WTC11 (cell line): ENCODE measurements at regions not wholly inside any gene's neighbourhood (a gene's known extent, or its start where the extent isn't known, plus 50 kb on each side); places are given as distances from the start of the nearest gene placed in this dataset.

Experiments used
- ATAC-seq: fragments of 200-7000 bp; cut with Tn5 transposase; 2 replicates; pipeline ENCODE4 v1.10.0; 2021; ENCODE audit warnings: mild to moderate bottlenecking, moderate library complexity
- CTCF ChIA-PET: fragments of 300-600 bp; sonication (Branson Sonifier 250); formaldehyde crosslinking; loops from one replicate; lab custom pipeline; 2021; ENCODE audit warnings: antibody characterized with exemption; lab: Charles Lee
- POLR2A ChIA-PET: fragments of 350-600 bp; sonication (Branson Sonifier 250); formaldehyde crosslinking; loops from one replicate; lab custom pipeline; 2021; ENCODE audit warnings: antibody characterized with exemption; lab: Charles Lee
- DNase-seq: peaks from one replicate; pipeline ENCODE4 v3.0.0; 2021; ENCODE audit warnings: low spot score
- H3K27ac Mint-ChIP-seq: 2 replicates; pipeline ENCODE4 v1.8.0; 2021; ENCODE audit warnings: mixed read lengths
- H3K27me3 Mint-ChIP-seq: 2 replicates; pipeline ENCODE4 v1.8.0; 2021; ENCODE audit warnings: low read depth, mild to moderate bottlenecking, moderate library complexity, mixed read lengths
- H3K36me3 Mint-ChIP-seq: 2 replicates; pipeline ENCODE4 v1.8.0; 2021; ENCODE audit warnings: mixed read lengths
- H3K4me1 Mint-ChIP-seq: 2 replicates; pipeline ENCODE4 v1.8.0; 2022; ENCODE audit warnings: mixed read lengths
- H3K4me3 Mint-ChIP-seq: 2 replicates; pipeline ENCODE4 v1.8.0; 2021; ENCODE audit warnings: mild to moderate bottlenecking, moderate library complexity, mixed read lengths
- H3K9me3 Mint-ChIP-seq: 2 replicates; pipeline ENCODE4 v1.8.0; 2021; ENCODE audit warnings: mixed read lengths
- ATF1 ChIP-seq: sonication (generic); formaldehyde crosslinking; IDR thresholded peaks from 2 replicates; pipeline ENCODE4 v1.8.1; 2023; ENCODE audit warnings: mild to moderate bottlenecking, moderate library complexity, missing genetic modification reagents
- ATF6 ChIP-seq: sonication (generic); formaldehyde crosslinking; IDR thresholded peaks from 2 replicates; pipeline ENCODE4 v1.8.1; 2023; ENCODE audit warnings: mild to moderate bottlenecking, missing genetic modification reagents
- CREM ChIP-seq: sonication (generic); formaldehyde crosslinking; IDR thresholded peaks from 2 replicates; pipeline ENCODE4 v1.8.1; 2022; ENCODE audit warnings: mild to moderate bottlenecking, missing genetic modification reagents, moderate library complexity
- CTCF ChIP-seq: fragments of 200-600 bp; IDR thresholded peaks from 2 replicates; pipeline ENCODE4 v1.8.0; 2022; ENCODE audit warnings: antibody characterized with exemption
- EMX1 ChIP-seq: fragments of 250-450 bp; sonication (Bioruptor Pico); IDR thresholded peaks from 2 replicates; pipeline ENCODE4 v1.8.0; 2021; ENCODE audit warnings: mild to moderate bottlenecking
- ESRRA ChIP-seq: sonication (generic); formaldehyde crosslinking; IDR thresholded peaks from 2 replicates; pipeline ENCODE4 v1.8.1; 2022; ENCODE audit warnings: mild to moderate bottlenecking, missing genetic modification reagents, borderline replicate concordance
- FOXP1 ChIP-seq: sonication (generic); formaldehyde crosslinking; IDR thresholded peaks from 2 replicates; pipeline ENCODE4 v1.8.0; 2022; ENCODE audit warnings: missing genetic modification reagents, mild to moderate bottlenecking, moderate library complexity, borderline replicate concordance
- GABPB1 ChIP-seq: sonication (generic); formaldehyde crosslinking; IDR thresholded peaks from 2 replicates; pipeline ENCODE4 v1.8.1; 2023; ENCODE audit warnings: mild to moderate bottlenecking, missing genetic modification reagents
- HMGA2 ChIP-seq: fragments of 250-450 bp; sonication (Bioruptor Pico); IDR thresholded peaks from 2 replicates; pipeline ENCODE4 v1.4.0; 2021; ENCODE audit warnings: mild to moderate bottlenecking, moderate library complexity
- JAZF1 ChIP-seq: fragments of 250-450 bp; sonication (Bioruptor Pico); IDR thresholded peaks from 2 replicates; pipeline ENCODE4 v1.9.0; 2021; ENCODE audit warnings: moderate library complexity, mild to moderate bottlenecking, inconsistent platforms
- JUN ChIP-seq: sonication (generic); formaldehyde crosslinking; IDR thresholded peaks from 2 replicates; pipeline ENCODE4 v1.8.0; 2023; ENCODE audit warnings: mild to moderate bottlenecking, missing genetic modification reagents
- MAX ChIP-seq: sonication (generic); formaldehyde crosslinking; IDR thresholded peaks from 2 replicates; pipeline ENCODE4 v1.8.0; 2022; ENCODE audit warnings: mild to moderate bottlenecking, missing genetic modification reagents
- NFATC4 ChIP-seq: fragments of 250-450 bp; sonication (Bioruptor Pico); IDR thresholded peaks from 2 replicates; pipeline ENCODE4 v1.9.0; 2021; ENCODE audit warnings: mild to moderate bottlenecking
- NFYB ChIP-seq: sonication (generic); formaldehyde crosslinking; conservative IDR thresholded peaks from 2 replicates; pipeline ENCODE4 v1.8.0; 2022; ENCODE audit warnings: low read depth, missing genetic modification reagents
- NR1H2 ChIP-seq: sonication (generic); formaldehyde crosslinking; IDR thresholded peaks from 2 replicates; pipeline ENCODE4 v1.9.0; 2021; ENCODE audit warnings: mild to moderate bottlenecking, moderate library complexity, missing genetic modification reagents
- RELA ChIP-seq: sonication (generic); formaldehyde crosslinking; IDR thresholded peaks from 2 replicates; pipeline ENCODE4 v1.8.1; 2022; ENCODE audit warnings: missing genetic modification reagents, mild to moderate bottlenecking, borderline replicate concordance
- SMAD3 ChIP-seq: sonication (generic); formaldehyde crosslinking; IDR thresholded peaks from 2 replicates; pipeline ENCODE4 v1.8.0; 2022; ENCODE audit warnings: missing genetic modification reagents, mild to moderate bottlenecking, borderline replicate concordance
- TCF7 ChIP-seq: sonication (generic); formaldehyde crosslinking; IDR thresholded peaks from 2 replicates; pipeline ENCODE4 v1.8.0; 2022; ENCODE audit warnings: mild to moderate bottlenecking, low read depth, missing genetic modification reagents, moderate library complexity
- TEAD1 ChIP-seq: sonication (generic); formaldehyde crosslinking; IDR thresholded peaks from 2 replicates; pipeline ENCODE4 v1.8.0; 2022; ENCODE audit warnings: mild to moderate bottlenecking, missing genetic modification reagents
- TEAD4 ChIP-seq: sonication (generic); formaldehyde crosslinking; IDR thresholded peaks from 2 replicates; pipeline ENCODE4 v1.8.0; 2022; ENCODE audit warnings: mild to moderate bottlenecking, missing genetic modification reagents
- TP53 ChIP-seq: sonication (generic); formaldehyde crosslinking; IDR thresholded peaks from 2 replicates; pipeline ENCODE4 v1.8.1; 2023; ENCODE audit warnings: mild to moderate bottlenecking, missing genetic modification reagents
- ZBTB21 ChIP-seq: sonication (generic); formaldehyde crosslinking; IDR thresholded peaks from 2 replicates; pipeline ENCODE4 v1.8.1; 2023; ENCODE audit warnings: mild to moderate bottlenecking, missing genetic modification reagents, borderline replicate concordance
- ZNF232 ChIP-seq: sonication (generic); formaldehyde crosslinking; IDR thresholded peaks from 2 replicates; pipeline ENCODE4 v1.8.0; 2022; ENCODE audit warnings: mild to moderate bottlenecking, missing genetic modification reagents
- ZNF263 ChIP-seq: sonication (generic); formaldehyde crosslinking; IDR thresholded peaks from 2 replicates; pipeline ENCODE4 v1.8.1; 2022; ENCODE audit warnings: low read depth, mild to moderate bottlenecking, moderate library complexity, missing genetic modification reagents
- ZNF396 ChIP-seq: fragments of 250-450 bp; sonication (Bioruptor Pico); IDR thresholded peaks from 2 replicates; pipeline ENCODE4 v1.8.0; 2021; ENCODE audit warnings: mild to moderate bottlenecking, moderate library complexity, borderline replicate concordance

GRCh38 chrX:69110116-69110530, 55.1 kb downstream of the PJA1 start:
- ChIA-PET POLR2A (interaction anchor here (0.6 kb wide), 1 partner anchor 178 kb away, joined by 3 read pairs; no protein-coding TSS in a partner anchor), CTCF (interaction anchor here (0.7 to 2.2 kb wide), 4 partner anchors 9 to 287 kb away, joined by 3 to 13 read pairs (median 5); no protein-coding TSS in a partner anchor)
- ATAC-seq = no peak
- no peak for DNase-seq
- Mint-ChIP-seq H3K4me3 (no peak overlapping the region), H3K4me1 (peaks cover 25% of the 10 kb centered on the region), H3K27me3 (no peaks in the 10 kb centered on the region), H3K36me3 (no peaks in the 10 kb centered on the region), H3K27ac (no peak overlapping the region), H3K9me3 (no peaks in the 10 kb centered on the region)
- TF ChIP-seq ZBTB21 (CRISPR knock-in tag) (no peak), ESRRA (no peak), MAX (CRISPR knock-in tag) (no peak), RELA (CRISPR knock-in tag) (no peak), NFYB (CRISPR knock-in tag) (no peak), TEAD1 (CRISPR knock-in tag) (no peak), ZNF232 (CRISPR knock-in tag) (no peak), HMGA2 (CRISPR knock-in tag) (no peak), TCF7 (CRISPR knock-in tag) (no peak), TEAD4 (CRISPR knock-in tag) (no peak), ATF1 (CRISPR knock-in tag) (no peak), NFATC4 (CRISPR knock-in tag) (no peak), ATF6 (CRISPR knock-in tag) (no peak), CTCF (no peak)

- H3K4me3 Mint-ChIP-seq = no peak overlapping the region
- no peaks in the 10 kb centered on the region for H3K36me3 Mint-ChIP-seq
- H3K27ac Mint-ChIP-seq = no peak overlapping the region
- TF ChIP-seq CREM (CRISPR knock-in tag) (no peak), ZNF232 (CRISPR knock-in tag) (no peak)
- CTCF ChIA-PET = interaction anchor here (0.7 to 2.2 kb wide), 5 partner anchors 9 to 287 kb away, joined by 3 to 13 read pairs (median 4); no protein-coding TSS in a partner anchor
- H3K4me1 Mint-ChIP-seq = peaks cover 25% of the 10 kb centered on the region
- H3K27me3 Mint-ChIP-seq = no peaks in the 10 kb centered on the region
- POLR2A ChIA-PET = interaction anchor here (0.6 kb wide), 1 partner anchor 178 kb away, joined by 3 read pairs; no protein-coding TSS in a partner anchor
- no peaks in the 10 kb centered on the region for H3K9me3 Mint-ChIP-seq
- ATAC-seq (no peak), DNase-seq (no peak)
Observed at GRCh38 chrX:69109706-69110105, 55.5 kb downstream of the PJA1 start.

GRCh38 chrX:69109036-69109663, 56.1 kb downstream of the PJA1 start:
- no peak overlapping the region for H3K27ac Mint-ChIP-seq
- ChIA-PET CTCF (interaction anchor here (0.6 to 4.7 kb wide), 4 partner anchors 8 to 281 kb away, joined by 3 to 32 read pairs (median 4); no protein-coding TSS in a partner anchor), POLR2A (no interaction called here)
- H3K4me3 Mint-ChIP-seq = no peak overlapping the region
- no peaks in the 10 kb centered on the region for H3K9me3 Mint-ChIP-seq
- DNase-seq (no peak), ATAC-seq (no peak)
- no peaks in the 10 kb centered on the region for H3K36me3 Mint-ChIP-seq
- H3K4me1 Mint-ChIP-seq = peaks cover 25% of the 10 kb centered on the region
- no peaks in the 10 kb centered on the region for H3K27me3 Mint-ChIP-seq
- TF ChIP-seq JAZF1 (CRISPR knock-in tag) (no peak), NR1H2 (CRISPR knock-in tag) (no peak), JUN (CRISPR knock-in tag) (no peak), ATF6 (CRISPR knock-in tag) (no peak), FOXP1 (no peak), ATF1 (CRISPR knock-in tag) (no peak), EMX1 (CRISPR knock-in tag) (no peak), NFATC4 (CRISPR knock-in tag) (no peak), GABPB1 (no peak), SMAD3 (no peak), MAX (CRISPR knock-in tag) (no peak), TP53 (CRISPR knock-in tag) (no peak), ZNF396 (no peak), CREM (CRISPR knock-in tag) (no peak), ZNF263 (CRISPR knock-in tag) (no peak)
